ENCODE measurements at regions not wholly inside any gene's neighbourhood (a gene's known extent, or its start where the extent isn't known, plus 50 kb on each side); places are given as distances from the start of the nearest gene placed in this dataset.
"Not testable (repeated sequence)": the region's sequence is repeated elsewhere in the genome, so short reads cannot be mapped to it uniquely, and the experiment has no call there.

- DNase-seq (ENCODE audit: low read depth, low spot score): not testable (repeated sequence)
Observed at GRCh38 chr11:48902153-48902450, 81.6 kb downstream of the TRIM51G start.

GRCh38 chr11:48901381-48902152 lies 82.1 kb downstream of the TRIM51G start:
- DNase-seq (ENCODE audit: low read depth, low spot score): not testable (repeated sequence)

DNA sequence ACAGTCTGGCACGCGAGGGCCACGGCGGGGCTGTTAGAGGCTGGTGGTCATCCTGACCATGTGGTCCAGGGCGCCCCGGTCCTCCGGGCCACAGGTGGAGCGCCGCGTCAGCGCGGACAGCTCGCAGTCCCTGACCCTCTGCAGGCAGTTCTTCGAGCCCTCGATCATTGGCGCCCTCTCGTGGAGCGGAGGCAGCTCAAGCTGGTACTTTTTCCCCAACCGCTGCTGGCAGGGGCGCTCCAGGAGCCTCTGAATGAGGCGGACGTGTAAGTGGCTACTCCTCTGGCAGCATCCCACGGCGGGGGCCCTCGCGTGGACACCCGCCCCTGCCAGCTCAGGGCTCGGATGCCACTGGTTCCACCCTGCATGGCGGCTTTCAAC lies 82.9 kb downstream of the TRIM51G start:
- not testable (repeated sequence) for DNase-seq (ENCODE audit: low read depth, low spot score)

DNA sequence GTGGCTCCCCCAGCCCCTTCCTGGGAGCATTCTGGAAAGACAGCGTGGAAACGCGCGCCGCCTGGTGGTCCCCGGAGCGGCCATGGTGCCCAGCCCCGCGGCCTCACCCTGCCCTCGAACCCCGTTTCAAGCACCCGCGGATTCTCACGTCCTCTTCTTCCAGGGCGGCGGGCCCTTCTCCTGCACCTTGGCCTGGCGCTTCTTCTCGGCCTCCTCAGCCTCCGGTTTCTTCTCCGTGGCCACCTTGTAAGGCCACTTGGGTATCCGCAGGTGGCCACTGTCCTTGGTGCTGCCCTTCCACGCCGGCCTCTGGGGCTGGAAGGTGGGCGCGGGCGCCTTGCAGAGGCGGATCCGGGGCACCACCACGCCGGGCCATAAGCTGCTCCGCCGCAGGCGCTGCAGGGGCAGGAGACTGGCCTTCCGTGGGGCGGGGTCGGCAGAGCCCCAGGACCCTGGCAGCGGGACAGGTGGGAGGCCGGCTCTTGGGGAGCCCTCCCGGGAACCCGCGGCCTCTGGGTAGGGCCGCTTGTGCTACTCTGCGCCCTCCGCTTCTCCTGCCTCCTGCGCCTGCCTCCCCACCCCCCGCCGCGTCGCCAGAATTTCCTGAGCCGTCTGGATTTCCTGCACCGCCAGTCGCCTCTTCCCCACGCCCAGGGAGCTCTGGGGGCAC lies 83.4 kb downstream of the TRIM51G start:
- DNase-seq (ENCODE audit: low read depth, low spot score): peak; percentile 22

DNA sequence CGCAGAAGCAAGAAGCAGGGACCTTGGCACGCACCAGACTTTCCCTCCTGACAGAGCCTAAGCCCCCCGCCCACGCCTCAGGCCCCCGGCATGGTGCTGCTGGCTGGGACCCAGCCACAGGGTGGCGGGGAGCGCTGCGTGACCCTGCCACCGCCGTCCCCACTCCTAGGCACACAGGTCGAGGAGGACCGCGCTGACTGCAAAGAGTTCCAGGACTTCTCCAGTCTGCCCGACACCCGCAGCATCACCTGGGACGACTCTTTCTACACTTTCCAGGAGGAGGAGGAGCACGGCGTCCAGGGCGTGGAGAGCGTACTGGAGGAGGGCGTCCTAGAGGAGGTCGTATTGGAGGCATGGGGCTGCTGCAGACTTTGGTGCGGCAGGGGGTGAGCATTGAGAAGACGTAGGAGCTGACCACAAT lies 103.7 kb downstream of the TRIM51G start:
- no peak for DNase-seq (ENCODE audit: low read depth, low spot score)

DNA sequence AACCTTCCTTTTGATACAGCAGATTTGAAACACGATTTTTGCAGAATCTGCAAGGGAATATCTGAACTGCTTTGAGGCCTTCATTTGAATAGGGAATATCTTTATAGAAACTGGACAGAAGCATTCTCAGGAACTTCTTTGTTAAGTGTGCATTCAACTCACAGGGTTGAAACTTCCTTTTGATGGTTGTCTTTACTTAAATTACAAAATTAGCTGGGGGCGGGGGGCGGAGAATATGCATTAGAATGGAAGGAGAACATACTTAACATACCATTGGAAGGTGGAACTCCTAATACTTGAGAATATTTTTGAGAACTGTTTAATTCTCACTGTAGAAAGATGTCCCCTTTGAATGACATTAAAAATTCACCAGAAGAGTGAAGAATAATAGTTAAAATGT lies 104.4 kb downstream of the TRIM51G start:
- no peak for DNase-seq (ENCODE audit: low read depth, low spot score)

All from ELF-1 (cell line).